ENCODE measurements at regions not wholly inside any gene's neighbourhood (a gene's known extent, or its start where the extent isn't known, plus 50 kb on each side); places are given as distances from the start of the nearest gene placed in this dataset.

GRCh38 chr2:120915670-120916069 is 180.0 kb downstream of the GLI2 start:
- 8% methylated on average over 3 of the region's 3 CpGs for WGBS (ENCODE audit: insufficient coverage, insufficient replicate concordance, low lambda C conversion rate, missing lambda C conversion rate)
- Histone ChIP-seq H3K9me3 (replicated peaks; ENCODE audit: control insufficient read depth, insufficient read depth, low read length) (no peaks in the 10 kb centered on the region), H3K27ac (ENCODE audit: control insufficient read depth, insufficient read depth) (no peak overlapping the region), H3K9ac (ENCODE audit: control insufficient read depth, insufficient read depth, low read length) (no peak overlapping the region), H3K27me3 (replicated peaks in 1 of 2; ENCODE audit: control insufficient read depth in 2 of 2, insufficient read depth in 2 of 2, low read length in 1 of 2) (peaks cover 0 to 4% of the 10 kb centered on the region in 2 experiments; a peak in 3 of 4 replicates), H4K20me1 (ENCODE audit: control insufficient read depth, insufficient read depth) (no peaks in the 10 kb centered on the region), H2AFZ (ENCODE audit: control insufficient read depth, low read depth, low read length) (no peak overlapping the region), H3K4me1 (ENCODE audit: control insufficient read depth, insufficient read depth, low read length) (no peaks in the 10 kb centered on the region), H3K36me3 (ENCODE audit: control insufficient read depth in 2 of 2, insufficient read depth in 2 of 2, low read length in 1 of 2) (no peaks in the 10 kb centered on the region), H3K4me2 (ENCODE audit: control insufficient read depth, insufficient read depth) (no peak overlapping the region), H3K79me2 (ENCODE audit: control insufficient read depth, insufficient read depth, low read length) (no peaks in the 10 kb centered on the region), H3K4me3 (no peak overlapping the region)
- ATAC-seq (no peak), FAIRE-seq (no peak), DNase-seq (ENCODE audit: low read depth, low spot score) (no peak)
- no TSS peak for BruUV-seq (replicated peaks)
- intact Hi-C loops (cut with micrococcal nuclease; ENCODE audit: unreplicated experiment) (no loop called here), in situ Hi-C loops (cut with MboI) (loop anchor here (5.0 kb wide), 1 partner anchor 52 kb away; no protein-coding TSS in a partner anchor)
- TF ChIP-seq ZBTB11 (CRISPR knock-in tag; IDR thresholded peaks at IDR 0.05) (no peak), NRF1 (conservative IDR thresholded peaks at IDR 0.05; ENCODE audit: low read depth, low read length) (no peak), CBX3 (IDR thresholded peaks at IDR 0.05; ENCODE audit: borderline replicate concordance, low read depth) (no peak), WRNIP1 (IDR thresholded peaks at IDR 0.05; ENCODE audit: borderline replicate concordance, low read depth, low read length) (no peak), CEBPZ (IDR thresholded peaks at IDR 0.05; ENCODE audit: low read depth, low read length) (no peak)
- ChIA-PET RAD21 (ENCODE audit: unreplicated experiment) (no interaction called here), CTCF (no interaction called here), SMC1A (ENCODE audit: uncharacterized antibody, unreplicated experiment) (no interaction called here), POLR2A (no interaction called here)
